GM12878 (cell line): ENCODE measurements at regions not wholly inside any gene's neighbourhood (a gene's known extent, or its start where the extent isn't known, plus 50 kb on each side); places are given as distances from the start of the nearest gene placed in this dataset.

ENCODE experiments used
- ATF7 ChIP-seq: fragments of 450-650 bp; IDR thresholded peaks from 2 replicates; pipeline ENCODE4 v1.6.1; 2016; ENCODE audit warnings: low read depth, mild to moderate bottlenecking
- BCL11A ChIP-seq: IDR thresholded peaks from 2 replicates; pipeline ENCODE4 v1.6.1; 2011; ENCODE audit warnings: low read depth, low read length
- BHLHE40 ChIP-seq, 2 experiments: fragments of 450-650 bp in 1 of 2; IDR thresholded peaks; 2 replicates each; pipeline ENCODE4 v1.6.1; 2011 to 2017; ENCODE audit warnings: low read depth in 2 of 2, borderline replicate concordance in 1 of 2, improper control_type of control experiment in 1 of 2, low read length in 1 of 2, mild to moderate bottlenecking in 1 of 2
- BRCA1 ChIP-seq: IDR thresholded peaks from 2 replicates; pipeline ENCODE4 v1.6.1; 2011; ENCODE audit warnings: low read depth, low read length, improper control_type of control experiment
- CBX3 ChIP-seq: fragments of 200-600 bp; sonication (generic); IDR thresholded peaks from 2 replicates; pipeline ENCODE4 v1.6.1; 2016; ENCODE audit warnings: low read depth, borderline replicate concordance
- CBX5 ChIP-seq: sonication (generic); IDR thresholded peaks from 2 replicates; pipeline ENCODE4 v1.6.1; 2016; ENCODE audit warnings: low read depth, moderate library complexity, mild to moderate bottlenecking, inconsistent platforms
- CREM ChIP-seq: IDR thresholded peaks from 2 replicates; pipeline ENCODE4 v1.6.1; 2014; ENCODE audit warnings: antibody characterized with exemption, low read depth
- LARP7 ChIP-seq: fragments of 450-650 bp; IDR thresholded peaks from 2 replicates; pipeline ENCODE4 v1.6.1; 2017; ENCODE audit warnings: mild to moderate bottlenecking
- MXI1 ChIP-seq: fragments of 150-350 bp; IDR thresholded peaks from 2 replicates; pipeline ENCODE4 v1.6.1; 2011; ENCODE audit warnings: low read depth, mild to moderate bottlenecking, inconsistent platforms, low read length, improper control_type of control experiment
- MYB ChIP-seq: fragments of 150-350 bp; IDR thresholded peaks from 2 replicates; pipeline ENCODE4 v1.6.1; 2014; ENCODE audit warnings: mild to moderate bottlenecking, low read depth, low read length, borderline replicate concordance
- MYC ChIP-seq: IDR thresholded peaks from 2 replicates; pipeline ENCODE4 v1.6.1; 2011; ENCODE audit warnings: mild to moderate bottlenecking, low read length, moderate library complexity, inconsistent platforms; ENCODE audit not compliant: insufficient read depth, insufficient replicate concordance, insufficient read length, severe bottlenecking
- NRF1 ChIP-seq: conservative IDR thresholded peaks from 2 replicates; pipeline ENCODE4 v1.6.1; 2011; ENCODE audit warnings: mild to moderate bottlenecking, low read depth, low read length, improper control_type of control experiment
- PAX5 ChIP-seq: IDR thresholded peaks from 2 replicates; pipeline ENCODE4 v1.6.1; 2011; ENCODE audit warnings: low read depth, low read length, borderline replicate concordance
- RB1 ChIP-seq: fragments of 450-650 bp; formaldehyde crosslinking; IDR thresholded peaks from 2 replicates; pipeline ENCODE4 v1.6.1; 2017; ENCODE audit warnings: mild to moderate bottlenecking, borderline replicate concordance
- RCOR1 ChIP-seq: conservative IDR thresholded peaks from 2 replicates; pipeline ENCODE4 v1.6.1; 2012; ENCODE audit warnings: low read depth, low read length, improper control_type of control experiment
- RUNX3 ChIP-seq: IDR thresholded peaks from 2 replicates; pipeline ENCODE4 v1.6.1; 2012; ENCODE audit warnings: low read length, inconsistent platforms
- SIX5 ChIP-seq: IDR thresholded peaks from 2 replicates; pipeline ENCODE4 v1.6.1; 2011; ENCODE audit warnings: mild to moderate bottlenecking, low read depth, low read length, moderate library complexity; ENCODE audit not compliant: severe bottlenecking
- SRF ChIP-seq, 2 experiments: IDR thresholded peaks; 2 replicates each; pipeline ENCODE4 v1.6.1; 2011; ENCODE audit warnings: low read depth in 2 of 2, low read length in 2 of 2, mild to moderate bottlenecking in 1 of 2, moderate library complexity in 1 of 2
- TARDBP ChIP-seq: IDR thresholded peaks from 2 replicates; pipeline ENCODE4 v1.6.1; 2016; ENCODE audit warnings: borderline replicate concordance
- TBL1XR1 ChIP-seq: IDR thresholded peaks from 2 replicates; pipeline ENCODE4 v1.6.1; 2012; ENCODE audit warnings: low read depth, low read length, improper control_type of control experiment
- TCF7 ChIP-seq: IDR thresholded peaks from 2 replicates; pipeline ENCODE4 v1.6.1; 2014; ENCODE audit warnings: antibody characterized with exemption, borderline replicate concordance
- YBX1 ChIP-seq: fragments of 450-650 bp; IDR thresholded peaks from 2 replicates; pipeline ENCODE4 v1.6.1; 2016; ENCODE audit warnings: antibody characterized with exemption
- YY1 ChIP-seq: IDR thresholded peaks from 2 replicates; pipeline ENCODE4 v1.6.1; 2011; ENCODE audit warnings: low read depth, mild to moderate bottlenecking, low read length
- ZSCAN29 ChIP-seq: fragments of 450-650 bp; IDR thresholded peaks from 2 replicates; pipeline ENCODE4 v1.6.1; 2017; ENCODE audit warnings: mild to moderate bottlenecking, moderate library complexity
- TF ChIP-seq, protein P1 (sequence below): fragments of 450-650 bp; IDR thresholded peaks from 2 replicates; pipeline ENCODE4 v1.6.1; 2017; ENCODE audit warnings: antibody characterized with exemption, mild to moderate bottlenecking, moderate library complexity
- TF ChIP-seq, protein P2 (sequence below), 3 experiments: IDR thresholded peaks in 2 of 3; conservative IDR thresholded peaks in 1 of 3; 2 replicates each; pipeline ENCODE4 v1.5.1; 2011; ENCODE audit warnings: low read depth in 3 of 3, low read length in 3 of 3, mild to moderate bottlenecking in 3 of 3, control low read depth in 2 of 3, moderate library complexity in 2 of 3, inconsistent platforms in 1 of 3, mixed read lengths in 1 of 3; ENCODE audit not compliant: control insufficient read depth in 2 of 3, insufficient read depth in 1 of 3; ENCODE audit errors: extremely low read depth in 1 of 3
- TF ChIP-seq, protein P3 (sequence below): fragments of 450-650 bp; IDR thresholded peaks from 2 replicates; pipeline ENCODE4 v1.6.1; 2016; ENCODE audit warnings: mild to moderate bottlenecking

DNA sequence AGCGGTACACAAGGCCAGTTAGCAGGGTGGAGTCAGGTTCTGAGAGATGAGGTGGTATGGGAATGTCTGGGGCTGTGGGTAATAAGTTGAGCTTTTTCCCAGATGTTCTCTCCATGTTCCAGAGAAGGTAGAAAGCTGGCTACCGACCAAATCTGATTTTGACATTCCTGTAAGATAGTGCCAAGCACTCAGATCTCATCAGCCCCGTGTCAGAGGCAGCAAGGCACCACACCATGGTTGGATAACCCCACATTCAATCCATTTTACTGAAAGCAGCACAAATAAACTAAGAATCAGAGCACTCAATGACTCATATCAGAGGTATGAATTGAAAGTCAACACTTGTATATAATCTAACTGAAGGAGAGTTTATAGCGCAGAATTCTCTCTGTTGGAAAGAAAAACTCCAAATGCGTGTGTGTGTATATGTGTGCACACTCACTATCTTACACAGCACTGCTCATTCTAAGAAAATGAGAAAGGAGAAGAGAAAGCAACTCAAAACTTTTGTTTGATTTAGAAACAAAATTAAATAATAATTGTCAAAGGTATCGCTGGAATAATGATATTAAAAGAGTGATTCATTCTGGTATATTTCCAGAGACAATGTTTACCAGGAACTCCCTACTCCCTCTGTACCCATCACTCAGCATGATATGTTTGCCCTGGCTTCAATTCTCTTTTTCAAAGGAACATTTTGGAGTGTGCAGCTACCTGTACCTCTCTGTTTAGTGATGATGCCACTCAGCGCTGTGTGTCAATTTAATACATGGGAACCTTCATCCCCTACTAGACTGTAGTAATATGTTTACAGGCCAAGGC is 375.1 kb upstream of the ID2 start (continued):
- TF ChIP-seq, protein P1, sequence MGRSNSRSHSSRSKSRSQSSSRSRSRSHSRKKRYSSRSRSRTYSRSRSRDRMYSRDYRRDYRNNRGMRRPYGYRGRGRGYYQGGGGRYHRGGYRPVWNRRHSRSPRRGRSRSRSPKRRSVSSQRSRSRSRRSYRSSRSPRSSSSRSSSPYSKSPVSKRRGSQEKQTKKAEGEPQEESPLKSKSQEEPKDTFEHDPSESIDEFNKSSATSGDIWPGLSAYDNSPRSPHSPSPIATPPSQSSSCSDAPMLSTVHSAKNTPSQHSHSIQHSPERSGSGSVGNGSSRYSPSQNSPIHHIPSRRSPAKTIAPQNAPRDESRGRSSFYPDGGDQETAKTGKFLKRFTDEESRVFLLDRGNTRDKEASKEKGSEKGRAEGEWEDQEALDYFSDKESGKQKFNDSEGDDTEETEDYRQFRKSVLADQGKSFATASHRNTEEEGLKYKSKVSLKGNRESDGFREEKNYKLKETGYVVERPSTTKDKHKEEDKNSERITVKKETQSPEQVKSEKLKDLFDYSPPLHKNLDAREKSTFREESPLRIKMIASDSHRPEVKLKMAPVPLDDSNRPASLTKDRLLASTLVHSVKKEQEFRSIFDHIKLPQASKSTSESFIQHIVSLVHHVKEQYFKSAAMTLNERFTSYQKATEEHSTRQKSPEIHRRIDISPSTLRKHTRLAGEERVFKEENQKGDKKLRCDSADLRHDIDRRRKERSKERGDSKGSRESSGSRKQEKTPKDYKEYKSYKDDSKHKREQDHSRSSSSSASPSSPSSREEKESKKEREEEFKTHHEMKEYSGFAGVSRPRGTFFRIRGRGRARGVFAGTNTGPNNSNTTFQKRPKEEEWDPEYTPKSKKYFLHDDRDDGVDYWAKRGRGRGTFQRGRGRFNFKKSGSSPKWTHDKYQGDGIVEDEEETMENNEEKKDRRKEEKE, result no peak
- no peak for TF ChIP-seq CBX5
- 0 out of 2 replicates have a peak, but pooled peaks have one; percentile 21 for TF ChIP-seq CREM
- TF ChIP-seq CBX3, result no peak
- TF ChIP-seq MYB, result no peak
- no peak for TF ChIP-seq TCF7
- TF ChIP-seq RCOR1, result no peak
- no peak for TF ChIP-seq YY1
- peak; percentile 37; the same call in 1 of the 2 replicates for TF ChIP-seq BCL11A
- TF ChIP-seq SRF (IDR thresholded peaks at IDR 0.05; ENCODE audit: low read depth in 2 of 2, low read length in 2 of 2), result 0 out of 4 replicates have a peak, but pooled peaks of 1 of the 2 experiments have one; percentile 5
- TF ChIP-seq ATF7, result no peak
- TF ChIP-seq, protein P2, sequence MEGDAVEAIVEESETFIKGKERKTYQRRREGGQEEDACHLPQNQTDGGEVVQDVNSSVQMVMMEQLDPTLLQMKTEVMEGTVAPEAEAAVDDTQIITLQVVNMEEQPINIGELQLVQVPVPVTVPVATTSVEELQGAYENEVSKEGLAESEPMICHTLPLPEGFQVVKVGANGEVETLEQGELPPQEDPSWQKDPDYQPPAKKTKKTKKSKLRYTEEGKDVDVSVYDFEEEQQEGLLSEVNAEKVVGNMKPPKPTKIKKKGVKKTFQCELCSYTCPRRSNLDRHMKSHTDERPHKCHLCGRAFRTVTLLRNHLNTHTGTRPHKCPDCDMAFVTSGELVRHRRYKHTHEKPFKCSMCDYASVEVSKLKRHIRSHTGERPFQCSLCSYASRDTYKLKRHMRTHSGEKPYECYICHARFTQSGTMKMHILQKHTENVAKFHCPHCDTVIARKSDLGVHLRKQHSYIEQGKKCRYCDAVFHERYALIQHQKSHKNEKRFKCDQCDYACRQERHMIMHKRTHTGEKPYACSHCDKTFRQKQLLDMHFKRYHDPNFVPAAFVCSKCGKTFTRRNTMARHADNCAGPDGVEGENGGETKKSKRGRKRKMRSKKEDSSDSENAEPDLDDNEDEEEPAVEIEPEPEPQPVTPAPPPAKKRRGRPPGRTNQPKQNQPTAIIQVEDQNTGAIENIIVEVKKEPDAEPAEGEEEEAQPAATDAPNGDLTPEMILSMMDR (IDR thresholded peaks at IDR 0.05 in 2 of 3, conservative IDR thresholded peaks at IDR 0.05 in 1 of 3; ENCODE audit: control insufficient read depth in 2 of 3, extremely low read depth in 1 of 3, insufficient read depth in 1 of 3, low read depth in 3 of 3, low read length in 3 of 3), result no peak
- no peak for TF ChIP-seq YBX1
- no peak for TF ChIP-seq LARP7
- TF ChIP-seq NRF1, result no peak
- TF ChIP-seq PAX5, result peak; percentile 63; the same call in 1 of the 2 replicates
- no peak for TF ChIP-seq MXI1
- TF ChIP-seq BRCA1, result no peak
- no peak for TF ChIP-seq ZSCAN29
- TF ChIP-seq RB1, result no peak
- no peak for TF ChIP-seq BHLHE40 (IDR thresholded peaks at IDR 0.05; ENCODE audit: borderline replicate concordance in 1 of 2, low read depth in 2 of 2, low read length in 1 of 2)
- peak; percentile 62 for TF ChIP-seq RUNX3
- TF ChIP-seq TARDBP, result no peak
- no peak for TF ChIP-seq MYC
- TF ChIP-seq SIX5, result no peak
- TF ChIP-seq TBL1XR1, result no peak
- TF ChIP-seq, protein P3, sequence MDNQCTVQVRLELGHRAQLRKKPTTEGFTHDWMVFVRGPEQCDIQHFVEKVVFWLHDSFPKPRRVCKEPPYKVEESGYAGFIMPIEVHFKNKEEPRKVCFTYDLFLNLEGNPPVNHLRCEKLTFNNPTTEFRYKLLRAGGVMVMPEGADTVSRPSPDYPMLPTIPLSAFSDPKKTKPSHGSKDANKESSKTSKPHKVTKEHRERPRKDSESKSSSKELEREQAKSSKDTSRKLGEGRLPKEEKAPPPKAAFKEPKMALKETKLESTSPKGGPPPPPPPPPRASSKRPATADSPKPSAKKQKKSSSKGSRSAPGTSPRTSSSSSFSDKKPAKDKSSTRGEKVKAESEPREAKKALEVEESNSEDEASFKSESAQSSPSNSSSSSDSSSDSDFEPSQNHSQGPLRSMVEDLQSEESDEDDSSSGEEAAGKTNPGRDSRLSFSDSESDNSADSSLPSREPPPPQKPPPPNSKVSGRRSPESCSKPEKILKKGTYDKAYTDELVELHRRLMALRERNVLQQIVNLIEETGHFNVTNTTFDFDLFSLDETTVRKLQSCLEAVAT, result no peak
